DND-41 (cell line): ENCODE measurements at regions not wholly inside any gene's neighbourhood (a gene's known extent, or its start where the extent isn't known, plus 50 kb on each side); places are given as distances from the start of the nearest gene placed in this dataset.

ENCODE experiments used
- EZH2 ChIP-seq: IDR thresholded peaks from 3 replicates; pipeline ENCODE4 v1.6.1; 2012; ENCODE audit warnings: borderline replicate concordance, low read depth, mild to moderate bottlenecking, moderate library complexity, low read length, inconsistent platforms; ENCODE audit not compliant: severe bottlenecking
- TF ChIP-seq, protein P1 (sequence below): IDR thresholded peaks from 2 replicates; pipeline ENCODE4 v1.5.1; 2012; ENCODE audit warnings: borderline replicate concordance, low read length, moderate library complexity, mild to moderate bottlenecking; ENCODE audit not compliant: poor library complexity, severe bottlenecking; ENCODE audit errors: extremely low read depth

DNA sequence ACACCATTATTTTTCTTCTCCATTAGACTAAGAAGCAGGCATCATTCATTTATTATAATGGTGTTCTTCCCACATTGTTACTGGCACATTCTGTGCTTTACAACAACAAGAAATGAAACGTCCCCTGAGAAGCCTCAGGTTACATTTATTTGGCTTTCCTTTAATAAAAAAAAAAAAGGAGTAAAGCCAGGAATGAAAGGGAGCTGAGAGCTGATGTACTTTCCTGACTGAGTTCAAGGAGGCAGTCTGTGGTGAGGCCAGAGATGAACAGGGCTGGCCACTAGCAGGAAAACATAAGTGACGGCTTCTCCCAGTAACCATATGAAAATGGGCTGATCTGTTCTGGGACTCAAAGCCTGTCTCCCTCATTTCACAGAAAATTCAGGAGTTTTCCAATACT, 742.1 kb downstream of the MAFB start:
- TF ChIP-seq, protein P1, sequence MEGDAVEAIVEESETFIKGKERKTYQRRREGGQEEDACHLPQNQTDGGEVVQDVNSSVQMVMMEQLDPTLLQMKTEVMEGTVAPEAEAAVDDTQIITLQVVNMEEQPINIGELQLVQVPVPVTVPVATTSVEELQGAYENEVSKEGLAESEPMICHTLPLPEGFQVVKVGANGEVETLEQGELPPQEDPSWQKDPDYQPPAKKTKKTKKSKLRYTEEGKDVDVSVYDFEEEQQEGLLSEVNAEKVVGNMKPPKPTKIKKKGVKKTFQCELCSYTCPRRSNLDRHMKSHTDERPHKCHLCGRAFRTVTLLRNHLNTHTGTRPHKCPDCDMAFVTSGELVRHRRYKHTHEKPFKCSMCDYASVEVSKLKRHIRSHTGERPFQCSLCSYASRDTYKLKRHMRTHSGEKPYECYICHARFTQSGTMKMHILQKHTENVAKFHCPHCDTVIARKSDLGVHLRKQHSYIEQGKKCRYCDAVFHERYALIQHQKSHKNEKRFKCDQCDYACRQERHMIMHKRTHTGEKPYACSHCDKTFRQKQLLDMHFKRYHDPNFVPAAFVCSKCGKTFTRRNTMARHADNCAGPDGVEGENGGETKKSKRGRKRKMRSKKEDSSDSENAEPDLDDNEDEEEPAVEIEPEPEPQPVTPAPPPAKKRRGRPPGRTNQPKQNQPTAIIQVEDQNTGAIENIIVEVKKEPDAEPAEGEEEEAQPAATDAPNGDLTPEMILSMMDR = no peak
- no peak for TF ChIP-seq EZH2
